Loucy (cell line): ENCODE measurements at regions not wholly inside any gene's neighbourhood (a gene's known extent, or its start where the extent isn't known, plus 50 kb on each side); places are given as distances from the start of the nearest gene placed in this dataset.

Experiments
- H2AFZ ChIP-seq: fragments of 200-600 bp; sonication (generic); 2 replicates; pipeline ENCODE4 v1.6.0; 2016; ENCODE audit warnings: antibody characterized with exemption, mild to moderate bottlenecking, low read length, moderate library complexity
- H3F3A ChIP-seq: fragments of 200-600 bp; 2 replicates; pipeline ENCODE4 v1.6.0; 2016; ENCODE audit warnings: antibody characterized with exemption, low read depth, mild to moderate bottlenecking
- H3K27me3 ChIP-seq: fragments of 200-600 bp; sonication (generic); 2 replicates; pipeline ENCODE4 v1.6.1; 2014; ENCODE audit warnings: low read length, mild to moderate bottlenecking; ENCODE audit not compliant: insufficient read depth, poor library complexity, severe bottlenecking
- H3K36me3 ChIP-seq: fragments of 200-600 bp; sonication (generic); 2 replicates; pipeline ENCODE4 v1.6.1; 2016; ENCODE audit warnings: low read length; ENCODE audit not compliant: insufficient read depth
- H3K4me1 ChIP-seq: fragments of 200-600 bp; sonication (generic); 2 replicates; pipeline ENCODE4 v1.5.1; 2014; ENCODE audit warnings: low read length, mild to moderate bottlenecking; ENCODE audit not compliant: insufficient read depth, poor library complexity, severe bottlenecking
- H3K4me2 ChIP-seq: fragments of 200-600 bp; sonication (generic); 2 replicates; pipeline ENCODE4 v1.6.0; 2014; ENCODE audit warnings: antibody characterized with exemption, low read length, low read depth, mild to moderate bottlenecking; ENCODE audit not compliant: poor library complexity, severe bottlenecking
- H3K4me3 ChIP-seq: fragments of 200-600 bp; sonication (generic); 2 replicates; pipeline ENCODE4 v1.5.1; 2014; ENCODE audit warnings: low read length, mild to moderate bottlenecking, mixed read lengths; ENCODE audit not compliant: poor library complexity, severe bottlenecking
- H3K79me2 ChIP-seq: fragments of 200-600 bp; sonication (generic); 2 replicates; pipeline ENCODE4 v1.6.1; 2014; ENCODE audit warnings: low read length; ENCODE audit not compliant: insufficient read depth
- H3K9ac ChIP-seq: fragments of 200-600 bp; sonication (generic); 2 replicates; pipeline ENCODE4 v1.6.0; 2014; ENCODE audit warnings: mild to moderate bottlenecking, low read depth, low read length, moderate library complexity; ENCODE audit not compliant: poor library complexity, severe bottlenecking
- H3K9me2 ChIP-seq: fragments of 200-600 bp; sonication (generic); replicated peaks from 2 replicates; pipeline ENCODE4 v1.6.1; 2016; ENCODE audit warnings: low read depth, low read length, mixed read lengths
- H3K9me3 ChIP-seq: fragments of 200-600 bp; sonication (generic); 2 replicates; pipeline ENCODE4 v1.6.1; 2014; ENCODE audit warnings: mild to moderate bottlenecking, antibody characterized with exemption, low read length, low read depth; ENCODE audit not compliant: insufficient read depth
- H4K20me1 ChIP-seq: fragments of 200-600 bp; sonication (generic); 2 replicates; pipeline ENCODE4 v1.6.0; 2014; ENCODE audit warnings: antibody characterized with exemption, low read length, mild to moderate bottlenecking; ENCODE audit not compliant: insufficient read depth, poor library complexity, severe bottlenecking
- CTCF ChIP-seq: fragments of 200-600 bp; sonication (generic); conservative IDR thresholded peaks from 2 replicates; pipeline ENCODE4 v1.5.1; 2014; ENCODE audit warnings: mild to moderate bottlenecking, antibody characterized with exemption, low read length
- EZH2phosphoT487 ChIP-seq: fragments of 200-600 bp; IDR thresholded peaks from 2 replicates; pipeline ENCODE4 v1.6.1; 2018; ENCODE audit warnings: antibody characterized with exemption, mild to moderate bottlenecking, moderate library complexity, borderline replicate concordance

- Histone ChIP-seq H2AFZ (no peak overlapping the region), H3F3A (no peaks in the 10 kb centered on the region), H3K9me2 (no peaks in the 10 kb centered on the region), H3K4me1 (peaks cover 24% of the 10 kb centered on the region), H3K4me3 (no peak overlapping the region), H3K9me3 (no peaks in the 10 kb centered on the region), H3K27me3 (no peaks in the 10 kb centered on the region), H3K4me2 (peak overlapping the region; percentile 9), H3K9ac (no peak overlapping the region), H4K20me1 (no peaks in the 10 kb centered on the region), H3K36me3 (no peaks in the 10 kb centered on the region), H3K79me2 (no peaks in the 10 kb centered on the region)
- TF ChIP-seq CTCF (no peak), EZH2phosphoT487 (no peak)
These were observed 64.0 kb upstream of the FERD3L start for GRCh38 chr7:19209166-19209696.

- H3F3A ChIP-seq = no peaks in the 10 kb centered on the region
- TF ChIP-seq CTCF (no peak), EZH2phosphoT487 (no peak)
- no peaks in the 10 kb centered on the region for H3K36me3 ChIP-seq
- H4K20me1 ChIP-seq = no peaks in the 10 kb centered on the region
- H2AFZ ChIP-seq = no peak overlapping the region
- no peaks in the 10 kb centered on the region for H3K9me3 ChIP-seq
- H3K4me1 ChIP-seq = peaks cover 24% of the 10 kb centered on the region
- no peak overlapping the region for H3K4me3 ChIP-seq
- H3K9ac ChIP-seq = no peak overlapping the region
- H3K9me2 ChIP-seq = no peaks in the 10 kb centered on the region
- no peak overlapping the region for H3K4me2 ChIP-seq
- H3K79me2 ChIP-seq = no peaks in the 10 kb centered on the region
- no peaks in the 10 kb centered on the region for H3K27me3 ChIP-seq
These were observed 61.5 kb upstream of the FERD3L start for GRCh38 chr7:19206721-19207120.

- Histone ChIP-seq H3K4me3 (no peak overlapping the region), H4K20me1 (no peaks in the 10 kb centered on the region), H3K9me3 (no peaks in the 10 kb centered on the region), H3K4me2 (no peak overlapping the region), H3K9ac (no peak overlapping the region), H3K4me1 (peaks cover 7% of the 10 kb centered on the region), H3K27me3 (no peaks in the 10 kb centered on the region), H2AFZ (no peak overlapping the region), H3K36me3 (no peaks in the 10 kb centered on the region), H3F3A (no peaks in the 10 kb centered on the region), H3K79me2 (no peaks in the 10 kb centered on the region), H3K9me2 (no peaks in the 10 kb centered on the region)
- TF ChIP-seq CTCF = no peak
- no peak for TF ChIP-seq EZH2phosphoT487
These were observed 58.5 kb upstream of the FERD3L start for GRCh38 chr7:19203686-19204085.
